GM12865 (cell line): ENCODE measurements at regions not wholly inside any gene's neighbourhood (a gene's known extent, or its start where the extent isn't known, plus 50 kb on each side); places are given as distances from the start of the nearest gene placed in this dataset.

Experiments used
- DNase-seq: peaks from one replicate; pipeline ENCODE4 v3.0.0; 2010; ENCODE audit warnings: low read depth
- H3K4me3 ChIP-seq: 2 replicates; pipeline ENCODE4 v1.5.1; 2011; ENCODE audit warnings: mild to moderate bottlenecking, low read depth, low read length, control low read depth
- TF ChIP-seq, protein P1 (sequence below): IDR thresholded peaks from 2 replicates; pipeline ENCODE4 v1.5.1; 2011; ENCODE audit warnings: low read length, control low read depth, low read depth, inconsistent platforms; ENCODE audit not compliant: insufficient read depth; ENCODE audit errors: missing control alignments

DNA sequence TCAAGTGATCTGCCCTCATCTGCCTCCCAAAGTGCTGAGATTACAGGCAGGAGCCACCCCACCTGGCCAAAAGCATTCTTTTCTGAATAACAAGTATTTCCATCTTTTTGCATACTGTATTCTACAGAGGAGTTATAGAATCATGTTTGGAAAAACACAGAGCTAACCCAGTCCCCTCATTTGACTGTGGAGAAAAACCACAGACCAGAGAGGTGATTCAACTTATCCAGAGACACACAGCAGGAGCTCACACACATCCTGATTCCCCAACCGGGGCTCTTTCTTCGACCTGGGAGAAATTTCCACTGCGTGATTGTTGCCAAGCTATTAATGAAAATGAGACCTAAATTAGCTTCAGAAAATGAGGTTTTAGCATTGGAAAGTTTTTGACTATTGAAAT, 176.1 kb upstream of the TLE3 start:
- no peak for DNase-seq
- TF ChIP-seq, protein P1, sequence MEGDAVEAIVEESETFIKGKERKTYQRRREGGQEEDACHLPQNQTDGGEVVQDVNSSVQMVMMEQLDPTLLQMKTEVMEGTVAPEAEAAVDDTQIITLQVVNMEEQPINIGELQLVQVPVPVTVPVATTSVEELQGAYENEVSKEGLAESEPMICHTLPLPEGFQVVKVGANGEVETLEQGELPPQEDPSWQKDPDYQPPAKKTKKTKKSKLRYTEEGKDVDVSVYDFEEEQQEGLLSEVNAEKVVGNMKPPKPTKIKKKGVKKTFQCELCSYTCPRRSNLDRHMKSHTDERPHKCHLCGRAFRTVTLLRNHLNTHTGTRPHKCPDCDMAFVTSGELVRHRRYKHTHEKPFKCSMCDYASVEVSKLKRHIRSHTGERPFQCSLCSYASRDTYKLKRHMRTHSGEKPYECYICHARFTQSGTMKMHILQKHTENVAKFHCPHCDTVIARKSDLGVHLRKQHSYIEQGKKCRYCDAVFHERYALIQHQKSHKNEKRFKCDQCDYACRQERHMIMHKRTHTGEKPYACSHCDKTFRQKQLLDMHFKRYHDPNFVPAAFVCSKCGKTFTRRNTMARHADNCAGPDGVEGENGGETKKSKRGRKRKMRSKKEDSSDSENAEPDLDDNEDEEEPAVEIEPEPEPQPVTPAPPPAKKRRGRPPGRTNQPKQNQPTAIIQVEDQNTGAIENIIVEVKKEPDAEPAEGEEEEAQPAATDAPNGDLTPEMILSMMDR: no peak

DNA sequence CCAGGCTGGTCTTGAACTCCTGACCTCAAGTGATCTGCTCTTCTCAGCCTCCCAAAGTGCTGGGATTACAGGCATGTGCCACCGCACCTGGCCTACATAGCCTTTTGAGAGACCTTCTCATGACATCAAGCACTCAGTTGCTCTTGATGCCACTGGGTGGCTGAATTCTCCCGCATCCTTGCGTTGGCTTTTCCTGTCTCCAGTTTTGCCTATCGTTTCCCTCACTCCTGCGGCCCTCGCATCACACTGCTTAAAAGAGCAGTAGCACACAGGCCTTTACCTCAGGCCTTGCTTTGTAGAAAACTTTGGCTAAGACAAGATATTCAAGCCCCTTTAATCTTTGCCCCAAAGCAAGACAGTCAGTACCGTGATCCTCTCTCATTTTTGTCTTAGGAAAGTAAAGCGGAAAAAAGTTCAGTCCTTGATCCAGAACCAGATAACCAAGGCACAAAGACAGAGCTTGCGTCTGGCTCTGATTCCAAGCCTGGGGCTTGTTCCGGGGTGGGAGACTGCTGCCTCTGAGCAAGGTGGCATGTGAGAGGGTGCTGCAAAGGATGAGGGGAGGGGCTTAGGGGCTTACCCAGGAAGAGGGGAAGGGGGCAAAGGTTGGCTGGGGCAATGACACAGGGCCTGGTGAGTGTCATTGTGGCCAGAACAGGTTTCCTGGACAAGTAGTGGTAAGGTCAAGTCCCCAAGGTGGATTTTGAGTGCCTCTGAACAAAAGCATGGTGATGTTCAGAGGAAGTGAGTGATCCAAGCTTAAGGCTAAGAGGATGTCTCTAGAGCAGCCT, 175.0 kb upstream of the TLE3 start:
- TF ChIP-seq, protein P1: no peak
- DNase-seq: no peak
- no peak overlapping the region for H3K4me3 ChIP-seq

More for the DNA sequence above, 176.1 kb upstream of the TLE3 start:
- no peak overlapping the region for H3K4me3 ChIP-seq

DNA sequence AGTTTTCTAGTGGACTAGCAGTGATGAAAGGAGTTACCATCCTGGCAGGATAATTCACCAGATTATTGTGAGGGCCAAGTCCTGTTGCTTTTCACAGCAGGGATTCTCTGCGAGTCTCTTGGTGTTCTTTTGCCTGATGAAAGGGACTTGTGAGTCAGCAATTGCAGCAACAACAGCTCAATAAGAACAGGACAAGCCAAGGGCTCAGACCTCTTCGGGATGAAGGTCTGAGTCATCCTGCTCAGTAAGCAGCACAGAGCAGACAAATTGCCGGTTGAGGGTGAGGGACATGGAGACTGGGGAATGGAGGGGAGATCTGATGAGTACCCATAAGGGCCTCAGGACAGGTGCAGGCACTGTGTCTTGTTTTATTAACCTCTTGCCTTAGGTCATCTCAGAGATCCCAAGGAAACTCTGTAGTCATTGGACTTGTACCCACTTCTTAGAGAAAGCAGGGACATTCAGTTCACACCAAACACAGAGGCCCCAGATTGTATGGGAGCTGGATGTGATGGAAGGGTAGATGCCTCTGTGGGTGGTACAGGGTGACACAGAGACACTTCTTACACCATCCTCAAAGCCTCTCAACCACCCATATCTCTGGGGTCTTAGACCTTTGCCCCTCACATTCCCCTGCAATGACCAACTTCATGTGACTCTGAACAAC, 173.8 kb upstream of the TLE3 start:
- no peak overlapping the region for H3K4me3 ChIP-seq
- DNase-seq: no peak
- TF ChIP-seq, protein P1: no peak

DNA sequence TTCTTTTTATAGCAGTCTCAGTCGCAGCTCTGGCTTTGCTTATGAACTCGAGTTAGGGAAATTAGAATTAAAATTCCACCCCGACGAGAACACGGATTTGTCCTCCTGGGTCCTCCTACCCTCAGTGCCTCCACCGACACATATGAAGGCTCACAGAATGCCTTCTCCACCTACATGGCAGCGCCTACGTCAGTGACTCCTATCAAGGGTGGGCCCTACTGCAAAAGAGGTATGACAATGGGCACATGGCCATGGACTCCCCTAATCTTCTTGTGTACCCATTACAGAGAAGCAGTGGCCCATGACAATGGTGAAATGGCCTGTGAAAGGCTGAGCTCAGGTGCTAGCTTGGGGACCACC, 173.0 kb upstream of the TLE3 start:
- no peak overlapping the region for H3K4me3 ChIP-seq
- TF ChIP-seq, protein P1: no peak
- no peak for DNase-seq

DNA sequence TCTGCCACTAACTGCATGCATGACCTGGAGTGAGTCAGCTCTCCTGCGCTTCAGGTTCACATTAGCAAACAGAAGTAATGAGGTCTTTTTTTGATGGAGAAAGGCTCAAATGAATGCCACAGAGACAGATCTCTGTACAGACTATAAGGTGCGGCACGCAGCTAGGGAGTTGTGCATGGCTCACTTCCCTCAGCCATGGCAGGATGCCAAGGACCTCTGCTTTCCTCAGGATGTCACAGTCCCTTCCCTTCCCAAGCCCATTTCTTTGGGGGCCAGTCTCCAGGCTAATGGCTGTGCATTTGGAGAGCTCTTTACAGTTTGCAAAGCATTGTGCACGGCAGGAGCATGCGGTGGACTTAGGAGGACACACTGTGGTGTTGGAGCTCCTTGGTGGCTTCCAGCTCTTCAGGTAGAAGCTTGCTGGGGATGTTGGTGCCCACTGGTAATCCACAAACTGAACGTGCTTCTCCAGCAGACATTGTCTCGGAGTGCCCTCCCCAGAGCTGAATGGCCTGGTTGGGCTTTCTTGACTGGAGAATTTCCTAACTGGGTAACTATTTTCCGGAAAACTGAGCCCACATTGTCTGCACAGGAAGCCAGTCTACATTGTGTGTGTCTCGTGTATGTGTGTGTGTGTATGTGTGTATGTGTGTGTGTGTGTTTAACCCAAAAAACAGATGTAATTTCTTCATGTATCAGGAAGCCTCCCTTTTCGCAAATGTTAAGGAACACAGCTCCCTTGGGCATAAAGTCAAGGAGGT, 172.5 kb upstream of the TLE3 start:
- DNase-seq: no peak
- TF ChIP-seq, protein P1: no peak
- no peak overlapping the region for H3K4me3 ChIP-seq

DNA sequence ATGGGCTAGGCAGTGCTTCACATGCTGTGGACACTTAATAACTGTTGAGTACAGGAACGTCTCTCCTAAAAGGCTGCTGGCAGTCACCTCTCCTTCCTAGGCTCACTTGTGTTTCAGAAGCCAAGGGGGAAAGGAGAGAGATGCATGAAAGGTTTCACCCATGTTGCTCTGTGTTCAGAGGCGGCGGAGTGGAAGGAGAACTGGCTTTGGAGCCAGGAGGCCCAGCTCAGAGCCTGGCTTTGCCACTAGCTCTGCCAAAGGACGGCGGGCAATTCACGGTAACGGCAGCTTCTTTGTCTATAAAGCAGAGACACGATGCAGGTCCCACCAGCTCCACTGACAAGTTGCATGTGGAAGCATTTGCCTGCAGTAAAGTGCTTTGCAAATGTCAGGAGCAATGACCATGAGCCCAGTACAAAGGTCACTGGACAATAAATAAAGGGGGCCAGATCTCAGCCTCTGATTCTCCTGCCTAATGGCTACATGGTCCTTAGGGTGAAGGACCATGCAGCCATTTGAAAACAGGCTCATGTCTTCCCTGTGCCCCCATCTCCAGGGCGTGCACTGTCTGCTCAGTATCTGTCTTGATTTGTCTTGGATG, 171.7 kb upstream of the TLE3 start:
- no peak for DNase-seq
- H3K4me3 ChIP-seq: no peak overlapping the region
- TF ChIP-seq, protein P1: no peak
